HPDE6-E6E7 (cell line): ENCODE measurements at regions not wholly inside any gene's neighbourhood (a gene's known extent, or its start where the extent isn't known, plus 50 kb on each side); places are given as distances from the start of the nearest gene placed in this dataset.
"Not testable (repeated sequence)": the region's sequence is repeated elsewhere in the genome, so short reads cannot be mapped to it uniquely, and the experiment has no call there.

Experiments
- DNase-seq: peaks from one replicate; pipeline ENCODE4 v3.0.0; 2011; ENCODE audit warnings: missing footprints; ENCODE audit errors: extremely low spot score

GRCh38 chr6:2611092-2611491, 139.6 kb downstream of the MYLK4 start:
- DNase-seq: peak; percentile 59

GRCh38 chr6:2608503-2608902, 142.2 kb downstream of the MYLK4 start:
- DNase-seq: no peak

- DNase-seq: no peak
Observed at GRCh38 chr6:2600363-2600762, 150.4 kb downstream of the MYLK4 start.

DNA sequence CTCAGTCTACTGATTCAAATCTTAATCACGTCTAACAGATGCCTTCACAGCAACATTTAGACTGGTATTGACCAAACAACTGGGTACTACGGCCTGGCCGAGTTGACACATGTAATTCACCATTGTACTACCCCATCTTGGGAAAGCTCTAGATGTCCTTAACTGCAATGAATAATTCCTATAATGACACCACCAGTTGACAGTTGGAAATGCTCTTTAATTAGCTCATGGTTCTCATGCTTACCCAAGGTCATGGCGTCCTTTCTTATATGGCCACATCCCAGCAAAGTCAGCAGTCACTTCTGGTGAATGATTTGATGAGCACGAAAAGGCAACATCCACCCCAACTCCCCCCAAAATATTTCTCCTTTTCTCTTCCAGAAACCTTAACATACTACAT, 150.9 kb downstream of the MYLK4 start:
- DNase-seq: no peak

DNA sequence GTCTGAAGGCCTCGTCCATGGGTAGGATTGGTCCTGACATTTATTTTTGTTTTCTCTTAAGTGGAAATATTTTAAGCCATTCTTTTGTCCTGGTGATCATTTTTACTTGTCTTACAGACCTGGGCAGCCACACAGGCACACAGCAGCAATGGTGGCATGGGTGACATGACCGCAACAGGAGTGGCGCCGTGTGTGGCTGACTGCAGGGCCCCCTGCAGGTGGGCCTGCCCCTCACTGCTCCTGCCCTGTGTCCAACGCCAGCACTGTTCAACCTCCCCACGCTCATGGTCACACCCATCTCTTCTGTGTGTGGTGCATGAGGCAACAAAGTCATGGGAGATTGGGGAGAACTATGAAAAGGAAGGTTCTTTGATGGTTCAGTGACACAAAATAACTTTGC, 151.9 kb downstream of the MYLK4 start:
- no peak for DNase-seq

DNA sequence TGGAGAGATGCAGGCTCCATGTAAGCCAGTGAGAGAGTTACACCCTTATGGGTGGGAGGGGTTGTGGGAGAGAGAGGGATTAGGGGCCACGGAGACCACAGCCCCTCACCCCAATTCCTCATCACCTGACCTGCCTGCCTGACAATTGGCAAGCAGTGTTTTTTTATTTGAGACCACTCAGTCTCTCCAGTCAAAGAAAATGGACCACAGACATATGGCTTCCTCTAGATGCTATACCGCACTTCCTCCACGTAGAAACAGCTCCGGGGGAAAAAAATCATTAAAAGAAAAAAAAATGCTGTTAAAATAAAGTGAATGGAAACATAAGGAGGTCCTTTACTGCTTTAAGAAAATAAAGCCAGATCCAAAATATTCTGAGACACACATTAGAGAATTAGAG, 152.7 kb downstream of the MYLK4 start:
- DNase-seq: no peak

DNA sequence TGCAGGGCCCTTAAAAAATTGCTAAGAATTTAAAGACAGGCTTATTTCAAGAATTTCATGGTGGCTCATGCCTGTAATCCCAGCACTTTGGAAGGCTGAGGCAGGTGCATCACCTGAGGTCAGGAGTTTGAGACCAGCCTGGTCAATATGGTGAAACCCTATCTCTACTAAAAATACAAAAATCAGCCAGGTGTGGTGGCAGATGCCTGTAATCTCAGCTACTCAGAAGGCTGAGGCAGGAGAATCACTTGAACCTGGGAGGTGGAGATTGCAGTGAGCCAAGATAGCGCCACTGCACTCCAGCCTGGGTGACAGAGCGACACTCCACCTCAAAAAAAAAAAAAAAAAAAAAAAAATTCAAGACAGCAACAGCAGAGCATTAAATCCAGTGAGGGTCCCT, 153.3 kb downstream of the MYLK4 start:
- DNase-seq: not testable (repeated sequence)

GRCh38 chr6:2596222-2596621, 154.5 kb downstream of the MYLK4 start:
- no peak for DNase-seq

GRCh38 chr6:2594868-2595267, 155.9 kb downstream of the MYLK4 start:
- DNase-seq: no peak

DNA sequence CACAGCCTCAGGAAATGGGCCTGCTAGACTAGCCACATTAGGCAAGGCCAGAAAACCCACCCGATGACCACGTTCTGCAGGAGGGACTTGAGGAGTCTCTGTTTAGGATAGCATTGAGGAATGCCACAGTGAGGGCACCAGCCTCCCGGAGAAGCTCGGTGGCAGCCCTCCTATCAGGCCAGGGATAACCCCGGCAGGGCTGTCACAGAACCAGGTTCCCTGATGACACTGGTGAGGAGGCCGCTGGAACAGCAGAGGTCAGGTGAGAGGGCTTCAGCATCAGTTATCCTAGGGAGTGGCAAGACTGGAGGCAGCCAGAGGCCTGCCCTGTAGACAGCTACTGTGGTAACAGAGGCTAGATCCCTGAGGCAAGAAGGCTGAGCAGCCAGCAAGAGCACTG, 157.6 kb downstream of the MYLK4 start:
- no peak for DNase-seq

DNA sequence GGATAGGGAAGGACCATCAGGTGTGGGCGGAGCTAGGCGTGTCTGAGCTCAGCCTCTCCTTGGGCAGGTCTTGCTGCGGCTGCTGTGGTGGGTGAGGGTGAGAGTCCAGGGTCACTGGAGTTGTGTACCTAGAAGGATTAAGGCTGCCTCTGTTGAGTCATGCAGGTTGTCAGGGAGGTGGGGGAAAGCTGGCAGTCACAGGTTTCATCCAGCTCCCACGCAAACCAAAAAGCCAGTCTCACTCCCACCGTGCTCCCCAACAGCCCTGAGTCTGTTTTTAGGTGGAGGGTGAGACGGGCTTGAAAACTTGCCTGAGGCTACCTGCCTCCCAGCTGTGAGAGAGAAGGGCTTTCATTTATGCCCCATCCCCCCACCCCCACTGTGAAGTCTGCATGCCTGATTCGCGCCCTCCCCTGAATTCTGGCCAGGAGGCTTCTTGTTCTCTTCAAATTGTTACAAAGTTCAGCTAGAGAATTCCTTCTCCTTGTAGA, 161.5 kb downstream of the MYLK4 start:
- peak; percentile 70 for DNase-seq

GRCh38 chr6:2583459-2583858, 167.3 kb downstream of the MYLK4 start:
- no peak for DNase-seq

DNA sequence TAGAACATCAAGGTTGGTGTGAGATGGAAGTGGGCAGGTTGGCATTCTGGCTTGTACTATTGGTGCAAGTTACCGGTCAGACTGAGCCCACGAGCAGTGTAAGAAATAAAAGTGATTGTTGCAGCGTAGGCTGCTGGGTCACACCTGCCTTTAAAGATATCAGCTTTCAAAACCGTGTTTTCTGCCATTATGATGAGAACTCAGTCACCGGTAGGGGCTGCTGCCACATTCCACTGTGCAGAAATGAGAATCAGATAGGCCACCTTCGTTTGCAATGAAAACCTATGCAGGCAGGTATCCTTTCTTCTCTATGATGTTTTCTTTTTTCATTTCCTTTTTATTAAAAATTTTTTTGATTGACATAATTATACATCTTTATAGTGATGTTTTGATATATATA, 168.5 kb downstream of the MYLK4 start:
- DNase-seq: no peak

DNA sequence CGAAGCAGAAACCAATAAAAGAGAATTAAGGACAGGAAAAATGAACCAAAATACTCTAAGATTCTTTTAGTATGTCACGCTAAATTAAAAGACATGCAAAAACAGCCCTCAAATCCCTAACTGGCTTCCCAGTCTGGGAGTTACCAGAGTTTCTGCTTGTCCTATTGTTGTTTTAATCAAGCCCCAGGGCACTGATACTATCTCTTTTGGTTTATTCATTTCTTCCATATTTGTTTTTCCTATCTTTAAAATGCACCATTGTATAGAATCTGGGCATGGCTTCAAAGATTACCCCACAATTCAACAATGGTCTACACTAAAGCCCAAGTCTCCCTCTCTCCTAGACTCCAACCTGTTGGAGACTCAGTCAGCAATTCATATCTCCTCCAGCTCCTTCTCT, 169.1 kb downstream of the MYLK4 start:
- DNase-seq: no peak

DNA sequence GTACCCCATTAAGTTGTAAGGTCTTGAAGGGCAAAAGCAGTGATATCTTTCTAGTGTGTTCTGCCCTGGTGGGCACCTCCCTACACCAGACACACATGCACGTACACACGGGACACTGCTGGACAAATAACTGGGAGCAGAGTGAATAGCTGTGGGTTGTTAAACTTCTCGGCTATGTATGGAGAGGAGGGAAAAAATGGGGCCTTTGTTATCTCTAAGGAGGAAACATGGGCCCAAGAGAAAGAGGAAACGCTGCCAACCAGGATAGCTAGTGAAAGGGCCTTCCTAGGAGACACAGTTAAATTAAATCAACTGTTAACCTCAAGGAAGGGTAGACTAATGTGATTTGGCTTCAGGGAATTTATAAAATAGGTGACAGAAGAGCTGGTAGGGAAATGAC, 169.7 kb downstream of the MYLK4 start:
- no peak for DNase-seq

GRCh38 chr6:2579804-2580570, 170.7 kb downstream of the MYLK4 start:
- no peak for DNase-seq

DNA sequence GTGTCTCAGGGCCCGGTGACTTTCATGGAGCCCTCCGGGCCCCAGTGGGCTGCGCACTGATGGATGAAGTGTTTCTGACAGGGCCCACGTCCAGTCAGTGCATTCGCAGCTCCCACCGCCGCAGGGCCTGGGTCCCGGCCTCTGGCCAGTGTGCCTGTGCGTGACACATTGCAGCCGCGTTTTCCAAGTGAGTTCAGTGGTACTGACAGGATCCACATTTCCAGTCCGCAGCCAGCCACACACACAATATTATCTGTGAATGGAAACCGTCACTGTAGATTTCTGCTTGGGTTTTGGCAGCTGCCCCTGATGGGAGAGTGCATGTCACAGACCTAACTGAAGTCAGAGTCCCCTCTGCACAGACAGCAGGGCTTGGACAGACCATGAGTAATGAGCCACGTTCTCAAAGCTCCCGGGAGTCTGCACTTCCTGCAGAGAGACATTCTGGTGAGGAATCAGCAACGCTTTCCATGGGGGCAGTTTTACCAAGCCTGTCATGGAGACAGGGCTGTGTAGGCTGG, 171.4 kb downstream of the MYLK4 start:
- DNase-seq: no peak

- no peak for DNase-seq
Observed at GRCh38 chr6:2578767-2579166, 172.0 kb downstream of the MYLK4 start.

- DNase-seq: no peak
Observed at GRCh38 chr6:2576499-2576898, 174.2 kb downstream of the MYLK4 start.

DNA sequence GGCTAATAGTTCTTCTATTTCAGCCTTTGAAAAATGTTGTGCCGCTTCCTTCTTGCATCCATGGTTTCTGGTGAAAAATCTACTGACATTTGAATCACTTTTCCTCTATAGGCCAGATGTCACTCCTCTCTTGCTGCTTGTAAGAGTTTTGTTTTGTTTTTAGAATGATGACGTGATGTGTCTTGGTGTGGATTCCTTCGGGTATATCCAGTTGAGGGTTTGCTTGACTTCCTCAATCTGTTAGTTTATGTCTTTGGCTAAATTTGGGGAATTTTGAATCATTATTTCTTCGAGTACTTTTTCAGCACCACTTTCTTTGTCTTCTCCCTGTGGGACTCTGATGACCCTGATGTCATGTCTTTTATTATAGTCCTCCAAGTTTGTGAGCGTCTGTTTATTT, 175.5 kb downstream of the MYLK4 start:
- no peak for DNase-seq

- not testable (repeated sequence) for DNase-seq
Observed at GRCh38 chr6:2569420-2569819, 181.3 kb downstream of the MYLK4 start.

DNA sequence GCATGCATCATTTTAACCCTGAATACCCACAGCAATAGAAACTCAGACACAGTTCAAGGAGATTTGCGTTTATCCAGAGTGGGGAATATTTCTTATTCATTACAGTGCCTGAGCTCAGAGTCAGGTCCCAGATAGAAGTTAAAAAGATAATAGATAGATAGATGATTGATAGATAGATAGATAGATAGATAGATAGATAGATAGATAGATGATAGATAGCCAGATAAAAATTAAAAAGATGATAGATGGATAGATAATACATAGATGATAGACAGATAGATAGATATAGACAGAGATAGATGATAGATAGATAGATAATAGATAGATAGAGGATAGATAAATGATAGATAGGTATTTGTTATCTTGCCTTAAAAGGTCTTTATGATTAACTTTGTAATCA, 184.7 kb downstream of the MYLK4 start:
- no peak for DNase-seq

DNA sequence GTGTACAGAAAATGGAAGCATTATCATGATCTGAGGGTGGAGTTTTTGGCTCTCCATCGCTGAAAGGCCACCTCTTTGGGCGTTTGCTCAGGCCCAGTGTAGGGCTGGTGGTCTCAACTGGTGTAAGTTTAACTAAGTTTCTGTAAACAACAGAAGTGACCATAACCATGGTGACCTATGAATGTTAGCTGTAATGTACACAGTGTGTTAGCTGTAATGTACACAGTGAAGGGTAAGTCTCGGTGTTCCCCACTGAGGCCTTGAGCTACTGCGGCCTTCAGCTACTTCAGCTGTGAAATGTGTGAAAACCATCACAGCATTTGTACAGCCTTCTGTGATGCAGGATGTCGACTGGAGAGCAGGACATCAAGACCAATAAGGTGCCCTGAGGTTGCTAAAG, 185.2 kb downstream of the MYLK4 start:
- no peak for DNase-seq

DNA sequence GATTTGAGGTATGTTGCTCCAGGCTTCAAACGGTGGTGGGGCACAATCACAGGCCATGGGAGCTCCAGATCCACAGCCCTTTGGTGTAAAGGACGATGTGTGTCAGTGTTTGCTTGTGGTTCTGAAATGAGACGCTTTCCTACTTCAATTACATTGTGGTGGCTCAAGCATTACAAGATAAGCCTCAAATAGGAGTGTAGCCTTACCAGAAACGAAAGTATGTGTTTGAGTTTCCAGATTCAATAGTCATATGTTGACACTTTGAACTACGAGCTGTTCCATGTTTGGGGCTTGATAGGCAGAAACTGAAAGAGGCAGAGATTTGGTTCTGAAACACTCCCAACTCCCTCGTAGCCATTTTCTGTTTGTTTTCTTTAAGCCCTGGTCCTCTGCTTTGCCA, 187.1 kb downstream of the MYLK4 start:
- no peak for DNase-seq
